OCI-LY7 (cell line): ENCODE measurements at regions not wholly inside any gene's neighbourhood (a gene's known extent, or its start where the extent isn't known, plus 50 kb on each side); places are given as distances from the start of the nearest gene placed in this dataset.

Source experiments
- EZH2phosphoT487 ChIP-seq: fragments of 200-600 bp; sonication (generic); IDR thresholded peaks from 2 replicates; pipeline ENCODE4 v1.6.1; 2018; ENCODE audit warnings: low read depth, borderline replicate concordance, mild to moderate bottlenecking, mixed run types, antibody characterized with exemption, low read length, moderate library complexity, mixed read lengths
- TF ChIP-seq, protein P1 (sequence below): fragments of 200-600 bp; sonication (generic); conservative IDR thresholded peaks from 2 replicates; pipeline ENCODE4 v1.5.1; 2014; ENCODE audit warnings: mild to moderate bottlenecking, antibody characterized with exemption, low read length, moderate library complexity, mixed read lengths

DNA sequence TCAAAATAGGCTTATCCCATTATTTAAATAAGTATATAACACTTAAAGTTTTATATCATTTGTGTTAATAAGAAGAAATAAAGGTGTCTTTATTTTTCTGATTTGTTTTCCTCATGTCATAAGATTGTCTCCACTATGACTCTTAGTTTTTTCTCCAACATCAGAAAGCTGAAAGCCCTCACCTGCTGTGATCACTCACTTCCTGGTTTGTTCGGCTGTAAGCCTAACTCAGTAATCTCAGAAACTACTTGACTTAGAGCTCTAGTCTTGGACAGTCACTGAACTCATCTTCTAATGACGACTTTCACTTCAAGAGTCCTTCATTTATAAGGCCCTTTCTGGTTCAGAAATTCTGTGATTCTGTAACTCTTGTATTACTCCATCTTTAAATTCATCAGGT is 311.0 kb downstream of the ZEB2 start:
- TF ChIP-seq, protein P1, sequence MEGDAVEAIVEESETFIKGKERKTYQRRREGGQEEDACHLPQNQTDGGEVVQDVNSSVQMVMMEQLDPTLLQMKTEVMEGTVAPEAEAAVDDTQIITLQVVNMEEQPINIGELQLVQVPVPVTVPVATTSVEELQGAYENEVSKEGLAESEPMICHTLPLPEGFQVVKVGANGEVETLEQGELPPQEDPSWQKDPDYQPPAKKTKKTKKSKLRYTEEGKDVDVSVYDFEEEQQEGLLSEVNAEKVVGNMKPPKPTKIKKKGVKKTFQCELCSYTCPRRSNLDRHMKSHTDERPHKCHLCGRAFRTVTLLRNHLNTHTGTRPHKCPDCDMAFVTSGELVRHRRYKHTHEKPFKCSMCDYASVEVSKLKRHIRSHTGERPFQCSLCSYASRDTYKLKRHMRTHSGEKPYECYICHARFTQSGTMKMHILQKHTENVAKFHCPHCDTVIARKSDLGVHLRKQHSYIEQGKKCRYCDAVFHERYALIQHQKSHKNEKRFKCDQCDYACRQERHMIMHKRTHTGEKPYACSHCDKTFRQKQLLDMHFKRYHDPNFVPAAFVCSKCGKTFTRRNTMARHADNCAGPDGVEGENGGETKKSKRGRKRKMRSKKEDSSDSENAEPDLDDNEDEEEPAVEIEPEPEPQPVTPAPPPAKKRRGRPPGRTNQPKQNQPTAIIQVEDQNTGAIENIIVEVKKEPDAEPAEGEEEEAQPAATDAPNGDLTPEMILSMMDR: no peak
- TF ChIP-seq EZH2phosphoT487: no peak
